ENCODE measurements at regions not wholly inside any gene's neighbourhood (a gene's known extent, or its start where the extent isn't known, plus 50 kb on each side); places are given as distances from the start of the nearest gene placed in this dataset.
"Not testable (repeated sequence)": the region's sequence is repeated elsewhere in the genome, so short reads cannot be mapped to it uniquely, and the experiment has no call there.

DNA sequence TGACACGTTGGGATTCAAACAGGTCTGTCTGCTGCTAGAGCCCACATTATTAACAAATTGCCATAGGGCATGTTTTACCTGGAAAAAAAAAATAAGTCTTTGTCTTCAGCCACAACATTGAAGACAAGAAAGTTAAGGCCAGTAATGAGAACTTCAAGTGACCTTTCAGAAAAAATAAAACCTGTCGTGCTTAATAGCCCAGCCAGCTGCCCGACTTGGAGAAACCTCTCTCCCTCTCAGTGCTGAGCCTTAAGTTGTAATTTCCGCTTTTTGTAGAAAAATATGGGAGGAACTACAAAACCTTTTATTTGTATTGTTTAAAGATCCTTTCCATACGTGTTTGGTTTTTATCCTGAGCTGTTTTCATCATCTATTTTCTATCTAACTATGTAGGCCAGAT, 454.3 kb upstream of the SLITRK6 start:
- not testable (repeated sequence) for DNase-seq (ENCODE audit: low read depth)

DNA sequence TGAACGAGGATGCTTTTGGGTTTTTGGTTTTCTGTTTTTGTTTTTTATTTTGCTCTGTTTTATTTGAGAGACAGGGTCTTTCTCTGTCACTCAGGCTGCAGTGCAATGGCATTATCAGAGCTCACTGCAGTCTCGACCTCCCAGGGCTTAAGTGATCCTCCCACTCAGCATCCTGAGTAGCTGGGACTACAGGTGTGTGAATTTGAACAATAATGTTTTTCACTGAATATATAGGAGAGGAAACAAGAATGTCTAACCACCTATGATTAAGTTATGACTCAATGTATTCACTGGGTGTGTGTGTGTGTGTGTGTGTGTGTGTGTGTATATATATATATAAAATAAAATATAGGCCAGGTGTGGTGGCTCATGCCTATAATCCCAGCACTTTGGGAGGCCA, 456.6 kb upstream of the SLITRK6 start:
- not testable (repeated sequence) for DNase-seq (ENCODE audit: low read depth)

DNA sequence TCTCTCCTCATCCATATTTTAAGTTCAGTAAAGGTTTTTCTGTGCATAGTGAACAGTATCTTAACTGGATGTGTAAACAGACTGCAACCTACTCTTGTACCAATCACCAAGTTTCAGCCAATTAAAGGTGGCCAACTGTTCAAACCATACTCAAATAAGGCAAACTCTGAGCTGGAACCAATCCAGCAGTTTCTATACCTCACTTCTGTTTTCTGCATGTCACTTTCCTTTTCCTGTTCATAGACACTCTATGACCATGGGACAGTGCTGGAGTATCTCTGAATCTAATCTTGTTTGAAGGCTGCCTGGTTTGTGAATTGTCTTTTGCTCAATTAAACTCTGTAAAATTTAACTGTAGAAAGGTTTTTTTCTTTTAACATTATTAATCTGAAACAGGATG, 470.3 kb upstream of the SLITRK6 start:
- DNase-seq (ENCODE audit: low read depth) = no peak

DNA sequence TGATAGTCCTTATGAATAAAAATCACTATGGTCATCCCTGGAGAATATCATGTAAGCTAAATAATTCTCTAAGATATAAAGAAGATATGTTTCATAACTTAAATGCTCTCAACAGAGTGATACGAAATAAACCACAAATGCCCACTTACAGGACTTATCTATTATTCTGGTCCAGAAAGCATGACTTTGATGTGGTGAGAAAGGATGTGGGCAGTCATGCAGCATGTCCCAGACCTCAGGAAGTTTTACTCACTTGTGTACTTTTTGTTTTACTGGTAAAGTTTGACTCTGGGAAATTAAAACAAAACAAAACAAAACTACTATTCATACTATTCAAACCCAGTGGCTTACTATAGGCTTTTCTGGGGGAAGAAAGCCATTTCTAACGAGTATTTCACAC, 483.2 kb upstream of the SLITRK6 start:
- peak; percentile 41 for DNase-seq (ENCODE audit: low read depth)

DNA sequence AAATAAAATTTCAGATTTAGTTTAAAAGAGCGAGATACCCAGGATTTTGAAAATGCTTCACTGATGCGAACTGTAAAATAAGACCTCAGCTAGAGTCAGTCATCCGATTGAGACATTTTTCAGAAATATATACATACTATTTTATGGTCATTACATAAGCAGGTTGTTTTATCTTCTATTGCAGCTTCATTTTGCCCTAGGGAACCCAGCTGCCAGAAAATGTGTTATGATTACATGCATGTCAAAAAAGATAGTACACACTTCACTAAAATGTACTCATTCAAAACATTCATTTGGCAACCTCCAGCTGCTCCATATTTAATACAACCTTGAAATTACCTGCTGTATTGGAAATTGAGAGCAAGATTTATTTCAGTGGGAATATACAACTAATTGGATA, 483.8 kb upstream of the SLITRK6 start:
- no peak for DNase-seq (ENCODE audit: low read depth)

DNA sequence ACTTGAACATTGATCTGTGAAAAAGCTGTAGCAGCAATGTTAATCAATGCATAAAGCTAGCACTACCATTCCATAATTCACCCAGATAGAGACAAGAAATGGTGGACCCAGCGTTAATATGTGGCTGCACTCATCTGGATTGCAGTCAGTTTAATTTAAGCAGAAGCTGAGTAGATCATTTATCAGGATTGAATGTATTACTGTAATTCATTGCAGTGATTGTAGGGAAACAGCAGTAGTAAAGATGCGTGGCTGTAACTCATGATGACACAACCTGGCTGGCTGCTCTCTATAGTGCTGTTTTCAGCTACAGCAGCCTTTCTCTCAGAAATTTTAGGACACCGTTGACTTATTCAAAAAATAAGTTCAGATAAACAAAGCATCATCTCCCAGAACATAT, 499.5 kb upstream of the SLITRK6 start:
- DNase-seq (ENCODE audit: low read depth) = no peak

DNA sequence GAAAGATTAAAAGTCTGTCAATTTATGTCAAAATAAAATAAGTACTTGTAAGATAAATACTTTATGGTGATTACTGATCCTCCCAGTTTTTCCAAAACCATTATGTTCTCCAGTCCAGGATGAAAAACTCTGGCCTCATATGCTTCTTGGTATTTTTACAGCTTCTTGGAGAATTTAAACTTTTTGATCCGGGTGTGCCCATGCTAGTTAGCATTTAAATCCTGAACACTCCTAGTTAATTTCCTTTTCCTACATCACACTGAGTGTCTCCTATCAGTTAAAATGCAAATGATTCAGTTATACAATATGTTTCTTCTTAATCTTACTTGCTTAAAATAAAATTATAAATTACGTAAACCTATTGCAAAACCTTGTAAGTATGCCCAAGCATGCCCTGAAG, 499.9 kb upstream of the SLITRK6 start:
- no peak for DNase-seq (ENCODE audit: low read depth)

DNA sequence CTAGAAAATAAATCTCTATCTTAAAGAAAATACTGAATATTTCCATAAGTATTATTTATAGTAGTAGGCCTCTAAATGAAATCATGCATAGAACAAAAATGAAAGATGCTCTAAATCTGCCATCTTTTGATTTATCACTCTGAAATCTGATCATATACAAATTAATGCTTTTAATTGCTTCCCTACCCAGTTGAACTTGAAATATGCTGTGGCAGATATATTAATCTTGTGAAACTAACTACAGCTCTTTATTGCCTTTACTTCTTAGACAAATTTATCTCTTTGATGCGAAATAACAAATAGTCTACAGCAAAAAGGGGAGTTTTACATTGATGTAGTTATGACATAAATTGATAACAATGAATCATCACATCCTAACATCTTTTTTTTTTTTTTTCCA, 510.7 kb upstream of the SLITRK6 start:
- no peak for DNase-seq (ENCODE audit: low read depth)

DNA sequence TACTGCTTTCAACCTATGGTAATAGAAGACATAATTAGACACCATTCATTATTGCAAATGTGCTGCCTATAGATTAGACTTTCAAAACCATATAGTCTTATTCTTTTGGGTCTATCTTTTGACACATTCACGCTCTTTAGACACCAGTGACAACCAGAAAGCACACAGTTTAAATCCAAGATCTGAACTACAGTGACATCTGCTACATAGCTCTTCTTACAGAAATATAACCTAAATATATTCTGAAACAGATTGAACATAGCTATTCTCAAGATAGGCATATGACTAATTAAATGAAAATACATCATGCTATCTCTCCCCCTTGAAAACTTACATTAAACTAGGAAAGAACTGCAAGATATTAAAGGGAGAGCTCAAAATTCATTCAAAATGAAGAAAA, 514.2 kb upstream of the SLITRK6 start:
- DNase-seq (ENCODE audit: low read depth) = no peak

DNA sequence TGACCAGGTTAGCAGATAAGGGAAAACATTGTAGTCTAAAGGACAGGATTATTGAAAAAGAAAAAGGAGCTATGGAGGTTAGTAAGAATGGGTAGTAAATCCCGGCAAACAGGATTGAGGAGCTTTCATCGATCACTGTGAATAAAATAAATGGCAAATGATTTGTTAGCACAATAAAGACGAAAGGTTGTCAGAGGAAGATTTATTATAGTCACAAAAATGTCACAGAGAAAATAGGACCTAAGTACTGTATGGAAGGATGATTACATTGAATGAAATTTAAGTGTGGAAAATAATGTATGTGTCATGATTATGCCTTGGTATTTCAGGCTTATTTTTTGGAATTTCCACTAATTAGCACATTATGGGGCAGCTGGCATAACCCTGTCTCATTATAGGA, 519.2 kb upstream of the SLITRK6 start:
- no peak for DNase-seq (ENCODE audit: low read depth)

DNA sequence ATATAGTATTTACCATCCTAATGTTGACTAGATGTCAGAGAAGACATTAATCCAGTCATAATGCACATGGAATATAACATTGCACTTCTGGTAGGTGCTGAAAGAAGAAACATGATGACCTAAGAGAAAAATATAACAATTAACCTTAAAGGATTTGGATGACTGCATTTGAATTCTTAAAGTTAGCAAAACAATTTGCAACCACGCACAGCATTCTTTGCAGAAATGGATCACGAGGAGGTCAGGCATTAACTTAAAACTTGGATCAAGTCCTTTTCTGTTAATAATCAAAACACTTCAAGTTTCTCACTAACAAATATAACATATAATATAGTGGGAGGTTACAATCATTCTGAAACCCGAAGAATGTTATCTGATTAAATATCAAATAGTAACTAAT, 525.0 kb upstream of the SLITRK6 start:
- no peak for DNase-seq (ENCODE audit: low read depth)

DNA sequence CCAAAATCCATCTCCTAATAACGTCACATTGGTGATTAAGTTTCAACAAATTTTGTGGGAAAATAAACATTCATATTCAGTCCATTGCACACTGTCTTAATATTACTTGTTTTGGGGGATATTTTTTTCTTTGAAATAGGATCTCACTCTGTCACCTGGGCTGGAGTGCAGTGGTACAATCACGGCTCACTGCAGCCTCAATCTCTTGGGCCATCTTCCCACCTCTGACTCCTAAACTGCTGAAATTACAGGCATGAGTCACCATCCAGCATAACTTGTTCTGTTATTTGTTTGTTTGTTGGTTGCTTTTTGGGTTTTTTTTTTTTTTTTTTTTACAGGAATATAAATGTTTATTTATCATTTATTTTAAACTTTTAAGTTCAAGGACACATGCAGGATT, 556.1 kb upstream of the SLITRK6 start:
- no peak for DNase-seq (ENCODE audit: low read depth)

DNA sequence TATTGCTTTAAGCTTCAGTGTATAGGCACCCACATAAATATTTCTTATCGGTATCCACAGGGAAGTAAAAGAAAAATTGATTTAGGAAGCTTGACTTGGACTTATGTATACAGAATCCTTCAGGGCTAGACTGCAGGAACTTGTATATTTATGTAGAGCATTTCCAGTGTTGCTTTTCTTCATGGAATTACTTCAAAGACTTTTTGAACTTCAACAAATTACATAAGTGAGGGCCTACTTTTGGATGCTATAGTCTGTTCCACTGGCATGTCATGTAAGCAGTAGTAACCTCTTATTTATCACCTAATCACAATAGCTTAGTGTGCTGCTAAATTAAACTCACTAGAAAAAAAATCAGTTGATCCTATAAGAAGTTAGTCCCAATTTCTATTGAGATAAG, 557.9 kb upstream of the SLITRK6 start:
- DNase-seq (ENCODE audit: low read depth) = no peak

DNA sequence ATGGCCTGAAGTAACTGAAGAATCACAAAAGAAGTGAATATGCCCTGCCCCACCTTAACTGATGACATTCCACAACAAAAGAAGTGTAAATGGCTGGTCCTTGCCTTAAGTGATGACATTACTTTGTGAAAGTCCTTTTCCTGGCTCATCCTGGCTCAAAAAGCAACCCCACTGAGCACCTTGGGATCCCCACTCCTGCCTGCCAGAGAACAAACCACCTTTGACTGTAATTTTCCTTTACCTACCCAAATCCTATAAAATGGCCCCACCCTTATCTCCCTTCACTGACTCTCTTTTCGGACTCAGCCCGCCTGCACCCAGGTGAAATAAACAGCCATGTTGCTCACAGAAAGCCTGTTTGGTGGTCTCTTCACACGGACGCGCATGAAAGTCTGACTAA, 564.5 kb upstream of the SLITRK6 start:
- not testable (repeated sequence) for DNase-seq (ENCODE audit: low read depth)

DNA sequence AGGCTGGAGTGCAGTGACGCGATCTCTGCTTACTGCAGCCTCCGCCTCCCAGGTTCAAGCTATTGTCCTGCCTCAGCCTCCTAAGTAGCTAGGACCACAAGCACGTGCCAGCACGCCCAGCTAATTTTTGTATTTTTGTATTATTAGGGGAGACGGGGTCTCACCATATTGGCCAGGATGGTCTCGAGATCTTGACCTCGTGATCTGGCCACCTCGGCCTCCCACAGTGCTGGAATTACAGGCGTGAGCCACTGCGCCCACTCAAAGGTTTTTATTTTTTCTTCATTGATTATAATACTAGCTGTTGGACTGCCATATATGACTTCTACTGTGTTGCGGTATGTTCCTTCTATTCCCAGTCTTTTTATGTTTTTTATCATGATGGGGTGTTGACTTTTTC, 569.7 kb upstream of the SLITRK6 start:
- DNase-seq (ENCODE audit: low read depth) = no peak

DNA sequence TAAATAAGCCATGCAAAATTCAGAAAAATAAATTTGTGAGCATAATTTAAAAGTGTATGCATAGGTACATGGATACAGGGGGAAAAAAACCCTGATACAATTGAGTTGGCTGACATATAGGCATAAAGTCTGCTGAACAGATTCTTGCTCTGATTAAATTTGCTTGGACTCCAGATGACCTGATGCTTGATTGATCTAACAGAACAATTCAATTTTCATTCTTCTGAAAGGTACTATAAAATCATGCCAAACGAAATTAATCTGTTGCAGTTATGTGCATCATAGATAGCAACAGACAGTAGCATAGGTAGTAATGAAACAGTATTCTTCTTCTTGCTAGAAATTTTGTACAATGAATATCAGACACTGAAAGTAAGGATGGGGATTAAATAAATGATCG, 578.2 kb upstream of the SLITRK6 start:
- DNase-seq (ENCODE audit: low read depth) = no peak

DNA sequence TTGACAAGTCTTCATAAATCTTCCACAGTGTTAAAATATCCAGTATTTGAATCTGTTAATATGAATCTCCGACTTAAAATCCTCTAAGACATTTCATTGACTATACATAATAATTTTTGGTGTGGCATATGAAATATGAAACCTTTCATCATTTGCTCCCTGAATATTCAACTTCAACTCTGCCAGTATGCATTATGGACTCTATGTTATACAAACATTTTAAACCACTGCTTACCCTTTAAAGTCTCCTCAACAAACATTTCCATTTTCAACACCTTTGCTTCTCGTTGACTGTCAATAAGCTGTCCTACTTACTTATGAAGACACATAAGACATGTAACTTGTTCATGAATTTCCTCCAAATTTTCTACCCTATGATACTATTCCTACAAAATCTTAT, 579.4 kb upstream of the SLITRK6 start:
- DNase-seq (ENCODE audit: low read depth) = no peak

DNA sequence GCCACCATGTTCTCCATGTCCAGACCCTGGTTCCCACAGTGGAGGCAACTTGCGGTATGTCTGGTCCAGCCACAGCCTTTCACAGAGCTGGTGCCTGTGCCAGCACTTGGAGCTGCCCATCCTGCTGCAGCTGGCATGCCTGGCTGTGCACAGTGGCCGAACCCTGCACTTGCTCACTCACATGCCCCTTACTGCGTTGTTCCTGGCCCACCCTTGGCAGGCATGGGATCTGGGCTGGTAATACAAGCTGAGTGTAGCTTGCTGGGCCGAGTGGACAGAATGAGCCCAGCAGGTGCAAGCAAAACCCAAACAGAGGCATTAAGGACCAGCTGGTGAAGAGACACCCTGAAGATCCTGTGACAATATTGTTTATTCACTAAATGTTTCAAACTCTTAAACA, 583.9 kb upstream of the SLITRK6 start:
- DNase-seq (ENCODE audit: low read depth) = no peak

DNA sequence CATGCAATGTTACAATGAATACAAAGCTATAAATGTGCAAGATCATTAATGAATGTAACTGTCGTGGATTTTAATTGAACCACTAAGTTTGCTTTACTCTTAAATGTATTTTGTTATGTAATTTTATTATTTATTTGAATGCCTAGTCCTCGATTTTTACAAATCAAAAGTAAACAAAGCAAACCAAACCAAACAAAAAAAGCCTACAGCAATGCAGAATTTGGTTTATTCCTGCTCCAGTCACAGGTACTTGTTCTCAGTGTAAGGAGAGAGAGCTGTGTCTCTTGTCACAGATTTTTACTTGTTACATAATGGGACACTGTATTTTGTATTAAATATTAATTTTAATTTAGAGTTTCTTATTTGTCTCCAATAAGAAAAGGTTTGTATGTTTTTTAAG, 584.3 kb upstream of the SLITRK6 start:
- no peak for DNase-seq (ENCODE audit: low read depth)

DNA sequence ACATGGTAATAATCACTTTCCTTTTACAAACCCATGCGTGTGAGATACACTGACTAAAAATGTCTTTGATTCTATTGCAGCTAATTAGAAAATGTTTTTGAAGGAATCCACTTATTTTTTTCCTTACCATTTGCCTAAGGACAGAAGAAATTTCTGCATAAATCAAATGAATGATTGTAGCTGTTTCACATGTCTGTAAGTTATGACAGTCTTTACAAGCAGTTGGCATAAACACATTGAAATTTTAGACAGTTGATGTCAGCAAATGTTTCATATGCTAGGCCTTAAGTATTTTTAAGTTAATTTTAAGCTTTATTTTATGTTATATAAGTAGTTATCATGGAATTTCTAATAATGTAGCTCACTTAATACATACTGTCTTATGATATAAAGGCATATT, 598.4 kb upstream of the SLITRK6 start:
- no peak for DNase-seq (ENCODE audit: low read depth)

DNA sequence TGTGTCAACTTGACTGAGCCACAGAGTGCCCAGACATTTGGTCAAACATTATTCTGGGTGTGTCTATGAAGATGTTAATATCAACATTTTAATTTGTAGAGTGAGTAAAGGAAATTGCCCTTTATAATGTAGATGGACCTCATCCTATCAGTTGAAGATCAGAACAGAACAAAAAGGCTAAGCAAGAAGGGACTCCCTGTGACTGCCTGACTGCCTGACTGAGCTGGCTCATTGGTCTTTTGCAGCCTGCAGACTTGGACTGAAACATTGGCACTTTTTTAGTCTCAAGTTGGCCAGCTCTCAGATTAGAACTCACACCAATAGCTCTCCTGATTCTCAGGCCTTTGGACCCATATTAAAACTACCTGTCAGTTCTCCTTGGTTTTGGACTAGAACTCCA, 600.4 kb upstream of the SLITRK6 start:
- DNase-seq (ENCODE audit: low read depth) = no peak

DNA sequence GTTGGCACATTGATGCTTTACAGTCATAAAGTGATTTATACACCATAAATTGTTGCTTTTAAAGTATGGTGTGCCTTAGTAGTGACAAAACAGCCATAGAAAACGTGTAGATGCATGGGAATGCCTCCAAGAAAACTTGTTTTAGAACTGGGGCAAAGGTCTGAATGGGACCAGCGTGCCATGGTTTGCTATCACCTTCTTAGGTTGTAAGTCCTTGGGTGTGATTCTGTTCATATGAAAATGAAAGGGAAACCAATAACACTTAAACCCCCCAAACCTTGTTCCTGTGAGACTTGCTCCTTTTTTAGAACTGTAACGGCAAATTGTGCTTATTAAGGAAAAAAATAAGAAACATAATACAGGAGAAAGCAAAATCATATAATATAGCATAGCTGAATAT, 603.3 kb upstream of the SLITRK6 start:
- no peak for DNase-seq (ENCODE audit: low read depth)

DNA sequence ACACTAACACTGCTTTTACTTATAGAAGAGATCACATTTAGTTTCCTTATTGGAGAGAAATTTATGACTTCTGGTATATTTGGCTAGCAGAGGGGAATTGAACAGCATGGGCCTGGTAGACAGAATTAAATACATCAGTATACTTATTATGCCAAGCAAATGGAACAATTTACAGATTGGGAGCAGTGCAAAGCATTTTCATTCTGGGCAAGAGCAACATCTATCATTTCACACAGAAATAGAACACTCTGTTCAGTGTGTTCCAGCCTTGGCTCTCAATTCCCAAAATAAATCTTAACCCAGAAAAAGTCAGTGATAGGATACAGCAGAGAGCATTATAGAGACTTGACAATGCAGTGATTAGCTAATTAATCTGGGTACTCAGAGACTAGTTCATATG, 604.0 kb upstream of the SLITRK6 start:
- no peak for DNase-seq (ENCODE audit: low read depth)

DNA sequence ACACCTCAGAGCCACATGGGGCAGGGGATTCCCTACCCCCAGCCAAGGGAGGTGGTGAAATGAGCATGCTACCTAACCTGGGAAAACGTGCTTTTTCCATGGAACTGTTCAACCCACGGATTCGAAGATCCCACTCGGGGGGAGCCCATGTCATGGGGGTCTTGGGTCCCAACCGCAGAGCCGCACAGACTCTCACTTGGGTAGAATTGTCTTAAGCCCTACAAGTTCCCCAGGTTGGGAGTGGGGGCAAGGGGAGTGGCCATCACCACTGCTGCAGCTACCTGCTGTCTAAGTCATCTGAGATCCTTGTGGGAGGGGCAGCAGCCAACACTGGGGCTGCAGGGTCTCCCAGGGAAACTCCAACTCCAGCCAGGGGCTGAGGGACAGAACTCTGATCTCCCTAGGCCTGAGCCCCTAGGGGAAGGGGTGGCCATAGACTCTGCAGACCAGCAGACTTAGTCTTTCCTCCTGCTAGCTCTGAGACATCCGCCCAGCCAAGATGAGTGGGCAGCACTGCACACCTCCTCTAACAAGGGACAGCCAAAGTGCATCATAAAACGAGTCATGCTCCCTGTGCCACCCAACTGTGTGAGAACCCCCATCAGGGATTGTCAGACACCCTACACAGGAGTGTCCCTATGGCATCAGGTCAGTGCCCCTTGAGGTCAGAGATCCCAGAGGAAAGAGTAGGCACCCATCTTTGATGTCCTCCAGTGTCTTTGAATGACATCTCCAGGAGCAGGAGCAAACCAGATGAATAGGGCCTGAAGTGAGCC, 610.4 kb upstream of the SLITRK6 start:
- no peak for DNase-seq (ENCODE audit: low read depth)

All from amniotic epithelial cell (primary cell).